GM18951 (cell line): ENCODE measurements at regions not wholly inside any gene's neighbourhood (a gene's known extent, or its start where the extent isn't known, plus 50 kb on each side); places are given as distances from the start of the nearest gene placed in this dataset.
"Not testable (repeated sequence)": the region's sequence is repeated elsewhere in the genome, so short reads cannot be mapped to it uniquely, and the experiment has no call there.

Source experiments
- POLR2A ChIP-seq: IDR thresholded peaks from 4 replicates; pipeline ENCODE4 v1.6.1; 2011; ENCODE audit warnings: mild to moderate bottlenecking; ENCODE audit not compliant: insufficient read length, insufficient read depth; ENCODE audit errors: extremely low read depth
- in situ Hi-C: fragments of 300-500 bp; cut with MboI; formaldehyde crosslinking; loops from one replicate; pipeline ENCODE4 v1.12.0; 2022; ENCODE audit warnings: low sequenced_read_pairs, mixed read lengths, inconsistent platforms; ENCODE audit not compliant: unreplicated experiment

DNA sequence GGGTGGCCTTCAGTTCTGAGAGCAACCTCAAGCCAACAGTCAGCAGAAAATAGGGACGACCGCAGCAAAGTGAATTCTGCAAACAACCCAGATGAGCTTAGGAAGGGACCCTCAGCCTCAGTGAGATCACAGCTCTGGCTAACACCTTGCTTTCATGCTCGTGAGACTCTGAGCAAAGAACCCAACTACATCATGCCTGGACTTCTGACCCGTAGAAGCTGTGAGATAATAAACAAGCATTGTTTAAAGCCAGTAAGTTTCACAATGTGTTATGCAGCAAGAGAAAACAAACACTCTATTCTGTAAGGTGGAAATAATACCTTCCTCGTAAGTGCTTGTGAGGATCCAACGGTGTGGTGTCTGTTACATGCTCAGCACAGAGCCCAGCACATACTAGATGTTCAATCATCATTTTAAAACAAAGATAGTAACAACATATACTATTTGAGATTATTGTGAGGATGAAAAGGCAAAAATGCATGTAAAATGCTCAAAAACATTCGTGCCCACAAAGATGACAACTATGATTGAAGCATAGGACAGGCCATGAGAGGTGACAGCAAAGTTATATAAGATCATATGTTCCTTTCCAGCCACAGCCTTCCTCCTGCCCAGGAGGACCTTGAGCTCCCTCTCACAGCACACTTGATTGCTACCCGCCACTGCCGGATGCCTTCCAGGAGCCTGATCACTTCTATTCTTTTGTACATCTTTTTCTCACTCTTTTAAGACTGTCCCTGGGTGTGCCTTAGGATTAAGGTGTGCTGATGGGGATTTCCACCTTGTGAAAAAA, 433.3 kb downstream of the BUD13 start:
- in situ Hi-C loops = no loop called here

DNA sequence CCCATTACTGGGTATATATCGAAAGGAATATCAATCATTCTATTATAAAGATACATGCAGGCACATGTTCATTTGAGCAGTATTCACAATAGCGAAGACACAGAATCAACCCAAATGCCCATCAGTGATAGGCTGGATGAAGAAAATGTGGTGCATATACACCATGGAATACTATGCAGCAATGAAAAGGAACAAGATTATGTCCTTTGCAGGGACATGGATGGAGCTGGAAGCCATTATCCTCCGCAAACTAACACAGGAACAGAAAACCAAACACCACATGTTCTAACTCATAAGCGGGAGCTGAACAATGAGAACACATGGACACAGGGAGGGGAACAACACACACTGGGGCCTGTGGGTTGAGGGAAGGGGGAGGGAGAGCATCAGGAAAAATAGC, 434.3 kb downstream of the BUD13 start:
- in situ Hi-C loops = not testable (repeated sequence)

More for the DNA sequence above, 433.3 kb downstream of the BUD13 start:
- no peak for TF ChIP-seq POLR2A

DNA sequence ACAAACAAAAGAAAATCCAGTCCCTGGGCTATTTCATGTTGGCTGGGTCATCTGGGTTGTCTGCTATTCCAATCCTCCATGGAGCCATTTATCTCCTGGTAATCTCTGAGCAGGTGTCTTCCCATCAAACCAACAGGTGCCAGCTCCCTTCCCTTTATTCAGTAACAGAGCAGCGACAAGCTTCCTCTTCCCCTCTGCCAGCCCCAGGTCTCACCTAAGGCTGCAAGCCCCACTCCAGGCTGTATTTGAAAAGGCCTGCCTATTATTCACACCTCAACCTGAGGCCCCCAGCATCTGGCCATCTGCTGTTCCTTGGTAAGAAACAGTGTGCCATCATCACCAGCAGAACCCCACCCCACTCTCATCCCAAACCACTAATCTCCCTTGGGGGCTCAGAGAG, 436.2 kb downstream of the BUD13 start:
- in situ Hi-C loops = no loop called here
- TF ChIP-seq POLR2A = no peak

DNA sequence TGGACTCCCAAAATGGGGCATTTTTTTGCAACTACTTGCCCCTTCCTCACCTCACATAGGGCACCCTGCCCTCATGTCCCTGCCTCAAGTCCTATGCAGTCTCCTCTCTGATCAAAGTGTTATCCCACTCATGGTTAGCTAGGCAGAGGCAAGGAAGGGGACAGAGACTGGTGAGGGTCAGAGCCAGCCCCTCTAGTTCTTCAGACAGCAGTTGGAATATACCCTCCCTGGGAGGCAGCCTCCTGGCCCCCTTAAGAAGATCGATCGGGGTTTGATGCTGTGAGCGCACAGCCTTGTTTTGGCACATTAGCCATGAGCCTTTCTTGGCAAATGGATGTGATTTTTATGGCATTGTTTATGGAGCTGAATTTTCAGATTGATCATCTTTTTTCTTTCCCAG, 436.9 kb downstream of the BUD13 start:
- no peak for TF ChIP-seq POLR2A
- in situ Hi-C loops = no loop called here

DNA sequence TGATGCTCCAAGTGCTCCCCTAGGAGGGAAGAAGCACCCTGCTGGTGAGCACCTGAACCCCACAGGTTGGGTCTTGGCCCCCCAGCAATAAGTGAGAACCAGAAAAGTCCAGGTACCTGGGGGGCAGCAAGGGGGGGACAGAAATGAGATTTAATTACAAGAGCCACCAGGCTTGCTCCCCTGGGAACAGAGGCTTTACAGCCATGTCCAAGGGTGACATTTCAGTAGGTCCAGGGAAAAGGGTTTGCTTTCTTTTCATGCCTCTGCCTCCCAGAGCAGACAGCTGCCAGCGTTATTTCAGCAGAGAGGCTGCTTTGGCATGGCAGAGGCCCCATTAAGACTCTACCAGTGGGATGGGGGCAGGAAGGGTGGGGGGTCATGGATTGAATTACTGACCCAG, 437.7 kb downstream of the BUD13 start:
- TF ChIP-seq POLR2A = no peak
- in situ Hi-C loops = no loop called here

DNA sequence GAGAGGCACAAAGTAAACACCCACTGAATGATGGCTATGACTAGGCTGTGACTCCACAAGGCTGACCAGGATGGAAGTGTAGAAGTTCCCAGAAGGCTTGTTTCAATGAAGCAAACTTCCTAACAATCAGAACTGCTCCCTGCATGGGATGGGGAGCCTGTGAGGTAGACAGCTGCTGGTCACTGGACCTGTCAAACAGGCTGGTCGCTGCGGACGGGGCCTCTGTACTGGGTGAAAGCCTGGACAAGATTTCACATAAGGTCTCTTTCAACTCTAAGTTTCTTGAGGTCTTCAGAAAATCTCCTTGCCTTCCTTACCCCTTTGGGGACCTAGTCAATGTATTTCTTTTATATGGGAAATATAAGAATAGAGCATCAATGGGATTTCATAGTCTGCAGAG, 438.2 kb downstream of the BUD13 start:
- no peak for TF ChIP-seq POLR2A
- in situ Hi-C loops = no loop called here

DNA sequence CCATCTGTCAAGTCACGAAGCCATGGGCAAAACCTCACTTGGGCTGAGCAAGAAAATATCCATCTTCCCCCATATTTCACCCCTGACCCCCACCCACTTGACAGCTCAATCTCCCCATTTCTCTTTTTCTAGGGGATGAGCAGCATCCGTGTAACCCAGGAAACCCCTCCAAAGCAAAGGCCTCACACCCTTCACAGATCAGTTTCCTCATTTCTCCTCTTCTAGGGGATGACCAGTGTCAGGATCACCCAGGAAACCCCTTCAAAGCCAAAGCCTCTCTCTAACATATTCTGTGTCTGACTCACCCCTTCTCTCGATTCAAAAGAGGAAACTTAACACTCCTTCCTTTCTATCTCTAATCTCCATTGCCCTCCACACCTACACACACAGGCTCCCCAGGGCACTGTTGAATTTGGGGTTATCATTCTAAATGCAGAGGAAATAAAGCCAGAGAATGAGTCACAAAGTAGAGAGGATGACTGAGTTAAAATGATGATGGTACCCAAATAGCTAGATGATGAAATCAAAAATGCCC, 439.7 kb downstream of the BUD13 start:
- in situ Hi-C loops = no loop called here
- no peak for TF ChIP-seq POLR2A

DNA sequence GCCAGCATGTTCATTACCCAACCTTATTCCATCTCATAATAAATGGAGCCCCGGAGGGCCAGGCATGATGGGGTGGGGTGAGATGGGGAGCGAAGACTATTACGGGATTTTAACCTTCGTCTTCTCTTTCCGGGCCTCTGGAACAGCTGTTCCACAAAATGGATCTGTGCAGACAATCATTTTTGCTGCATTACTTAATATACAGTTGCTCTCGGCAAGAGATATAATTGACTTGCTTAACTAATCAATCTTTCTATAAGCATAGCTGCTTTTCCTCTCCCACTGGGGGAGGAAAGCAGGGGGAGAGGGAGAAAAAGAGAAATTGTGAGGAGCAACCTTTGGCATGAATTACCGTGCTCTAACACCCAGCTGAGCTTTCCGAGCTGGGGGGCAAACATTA, 440.4 kb downstream of the BUD13 start:
- TF ChIP-seq POLR2A = no peak
- in situ Hi-C loops = no loop called here

DNA sequence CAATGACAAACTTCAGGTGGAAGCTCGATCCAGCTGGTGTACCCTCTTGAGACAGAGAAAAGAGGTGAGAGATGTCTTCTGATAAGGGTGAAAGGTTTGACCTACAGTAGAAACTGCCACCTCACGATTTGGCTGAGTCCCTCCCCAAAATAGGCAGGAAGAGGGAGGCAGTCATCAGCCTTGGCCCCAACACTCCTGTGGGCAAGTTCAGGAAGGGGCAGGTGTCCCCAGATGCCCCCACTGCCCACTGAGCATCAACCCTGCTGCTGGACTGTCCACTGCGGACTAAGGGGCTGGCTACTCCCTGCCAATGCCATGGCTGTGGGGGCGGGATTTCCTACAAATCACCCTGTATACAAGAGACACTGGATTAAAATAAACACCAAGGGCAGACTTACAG, 441.4 kb downstream of the BUD13 start:
- in situ Hi-C loops = no loop called here
- TF ChIP-seq POLR2A = no peak

DNA sequence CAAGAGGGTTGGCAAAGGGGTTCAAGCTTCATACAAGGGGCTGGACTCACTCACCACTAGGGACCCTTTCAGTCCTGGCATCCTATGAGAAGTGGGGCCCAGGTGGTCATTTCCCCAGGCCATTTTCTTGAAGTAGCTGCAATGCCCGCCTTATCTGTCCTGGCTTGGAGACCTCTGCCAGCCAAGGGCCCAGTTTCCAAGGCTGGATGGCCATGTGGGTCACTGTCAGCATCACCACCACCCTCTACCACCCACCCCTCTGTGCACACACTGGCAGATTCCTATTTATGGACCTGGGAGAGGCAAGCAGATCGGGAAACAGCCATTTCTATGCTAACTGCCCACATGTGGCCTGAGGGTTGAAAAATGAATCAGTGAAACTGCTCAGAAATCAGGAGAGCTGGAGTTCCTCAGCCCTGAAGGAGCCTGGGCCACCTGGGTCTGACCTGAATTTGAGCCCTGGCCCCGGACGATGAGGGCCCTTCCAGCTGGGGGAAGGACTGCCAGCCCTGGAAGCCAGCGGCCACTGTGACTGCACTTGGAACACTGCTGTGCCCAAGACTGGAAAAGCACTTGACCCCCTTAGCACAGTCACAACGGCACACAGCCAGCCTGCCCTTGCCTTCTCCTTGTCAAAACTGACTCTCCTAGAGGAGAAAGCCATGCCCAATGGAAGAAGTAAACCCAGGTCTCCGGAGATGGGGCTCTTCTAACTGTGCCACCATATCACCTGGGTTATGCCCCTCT, 442.2 kb downstream of the BUD13 start:
- TF ChIP-seq POLR2A = no peak
- in situ Hi-C loops = no loop called here

DNA sequence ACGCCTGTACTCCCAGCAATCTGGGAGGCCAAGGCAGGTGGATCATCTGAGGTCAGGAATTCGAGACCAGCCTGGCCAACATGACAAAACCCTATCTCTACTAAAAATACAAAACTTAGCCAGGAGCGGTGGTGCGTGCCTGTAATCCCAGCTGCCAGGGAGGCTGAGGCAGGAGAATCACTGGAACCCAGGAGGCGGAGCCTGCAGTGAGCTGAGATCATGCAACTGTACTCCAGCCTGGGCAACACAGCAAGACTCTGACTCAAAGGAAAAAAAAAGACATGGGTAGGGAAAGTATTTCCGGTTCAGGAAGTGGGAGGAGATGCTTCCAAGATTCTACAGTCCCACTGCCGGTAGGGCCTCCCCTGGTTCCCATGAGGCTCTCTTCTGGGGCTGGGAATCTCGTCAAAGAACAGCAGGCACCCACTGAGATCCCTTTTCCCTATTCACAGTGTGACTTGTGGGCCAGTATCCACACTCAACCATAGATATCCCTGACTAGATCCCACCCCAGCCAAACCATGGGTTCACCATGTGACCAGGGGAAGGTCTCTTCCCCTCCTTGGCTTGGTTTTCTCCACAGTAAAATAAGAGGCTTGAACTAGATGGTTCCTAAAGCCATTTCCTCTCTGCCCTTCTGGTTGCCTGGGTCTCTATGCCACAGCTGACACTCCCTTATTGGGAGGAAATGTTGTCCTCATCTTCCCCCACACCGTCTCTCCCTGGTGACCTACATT, 443.3 kb downstream of the BUD13 start:
- in situ Hi-C loops = no loop called here
- no peak for TF ChIP-seq POLR2A

DNA sequence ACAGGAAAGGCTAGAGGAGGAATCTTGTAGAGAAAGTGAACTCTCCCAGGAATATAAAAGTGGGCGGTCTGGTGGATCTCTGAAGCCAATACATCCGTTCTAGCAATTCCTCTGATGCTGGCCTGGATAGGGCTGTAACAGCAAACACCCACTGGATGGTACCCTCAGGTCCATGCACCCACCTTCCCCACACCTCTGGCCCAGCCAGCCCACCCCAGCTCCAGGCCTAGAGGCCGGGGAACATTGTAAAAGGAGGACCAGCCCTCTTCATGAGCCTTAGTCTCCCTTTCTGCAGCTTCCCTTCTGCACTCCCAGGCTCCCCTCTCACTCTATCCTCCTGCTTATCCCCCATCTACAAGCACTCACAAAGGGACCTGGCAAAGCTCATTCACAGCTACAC, 443.9 kb downstream of the BUD13 start:
- in situ Hi-C loops = no loop called here
- no peak for TF ChIP-seq POLR2A

DNA sequence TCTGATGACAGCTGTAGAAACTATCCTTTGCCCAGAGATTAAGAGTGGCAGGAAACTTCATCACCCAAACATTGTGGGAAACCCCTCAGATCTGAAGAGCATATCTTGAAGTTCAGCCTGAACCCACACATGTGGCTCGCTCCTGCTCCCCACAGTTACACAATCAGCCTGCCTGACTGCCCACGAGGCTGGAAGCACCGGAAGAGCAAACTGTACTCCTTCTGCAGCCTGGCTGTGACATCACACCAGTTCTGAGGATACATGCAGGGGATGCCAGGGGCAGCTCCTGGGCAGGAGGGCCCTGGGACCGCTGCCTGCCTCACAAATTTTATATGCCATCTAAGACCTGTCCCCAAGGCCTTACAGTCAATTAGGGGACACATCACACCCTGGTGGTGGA, 444.4 kb downstream of the BUD13 start:
- in situ Hi-C loops = no loop called here
- TF ChIP-seq POLR2A = no peak
